ENCODE measurements at regions not wholly inside any gene's neighbourhood (a gene's known extent, or its start where the extent isn't known, plus 50 kb on each side); places are given as distances from the start of the nearest gene placed in this dataset.
"Not testable (repeated sequence)": the region's sequence is repeated elsewhere in the genome, so short reads cannot be mapped to it uniquely, and the experiment has no call there.

DNA sequence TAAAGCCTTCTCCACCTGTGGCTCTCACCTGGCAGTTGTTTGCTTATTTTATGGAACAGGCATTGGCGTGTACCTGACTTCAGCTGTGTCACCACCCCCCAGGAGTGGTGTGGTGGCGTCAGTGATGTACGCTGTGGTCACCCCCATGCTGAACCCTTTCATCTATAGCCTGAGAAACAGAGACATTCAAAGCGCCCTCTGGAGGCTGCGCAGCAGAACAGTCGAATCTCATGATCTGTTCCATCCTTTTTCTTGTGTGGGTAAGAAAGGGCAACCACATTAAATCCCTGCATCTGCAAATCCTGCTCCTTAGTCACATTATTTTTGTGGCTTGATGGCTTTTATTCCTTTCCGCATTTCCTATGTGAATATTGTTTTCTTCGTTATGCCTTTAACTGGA, 672.8 kb upstream of the PCDH9 start:
- H3K18ac ChIP-seq (ENCODE audit: low read length); H3K4me3 ChIP-seq (ENCODE audit: low read length in 2 of 2); H2AFZ ChIP-seq (ENCODE audit: low read length); H2BK5ac ChIP-seq (ENCODE audit: low read length); H3K4me2 ChIP-seq (ENCODE audit: insufficient read depth, low read length, poor library complexity, severe bottlenecking); H3K27me3 ChIP-seq (ENCODE audit: control insufficient read depth in 3 of 3, insufficient read depth in 3 of 3, low read depth in 1 of 3, low read length in 3 of 3); H3K9me3 ChIP-seq (replicated peaks in 1 of 2; ENCODE audit: control insufficient read depth in 2 of 2, insufficient read depth in 1 of 2, low read depth in 1 of 2, low read length in 2 of 2); H3K23ac ChIP-seq (ENCODE audit: low read depth, low read length, poor library complexity); H3K27ac ChIP-seq (replicated peaks; ENCODE audit: low read length); H2BK120ac ChIP-seq (ENCODE audit: low read depth, low read length); H3K14ac ChIP-seq (ENCODE audit: low read length); DNase-seq (ENCODE audit: low spot score); H3K4me1 ChIP-seq (ENCODE audit: control insufficient read depth in 2 of 2, insufficient read depth in 1 of 2, low read depth in 1 of 2, low read length in 2 of 2); H3K79me1 ChIP-seq (ENCODE audit: low read depth, low read length); H3K9ac ChIP-seq (ENCODE audit: low read depth, low read length, poor library complexity); H2AK5ac ChIP-seq (ENCODE audit: low read depth, low read length); H2BK12ac ChIP-seq (ENCODE audit: low read length); H4K8ac ChIP-seq (ENCODE audit: low read depth, low read length); H4K91ac ChIP-seq (ENCODE audit: low read depth, low read length, poor library complexity); H3K4ac ChIP-seq (ENCODE audit: low read length); H3K36me3 ChIP-seq (replicated peaks in 1 of 2; ENCODE audit: control insufficient read depth in 2 of 2, insufficient read depth in 2 of 2, low read length in 2 of 2); H2BK15ac ChIP-seq (ENCODE audit: low read length): not testable (repeated sequence)
- no CpG with 5 or more reads among the region's 8 CpGs for WGBS, 2 donors (ENCODE audit: extremely low coverage in 2 of 2, insufficient read length in 2 of 2, insufficient replicate concordance in 1 of 2)

- DNase-seq (ENCODE audit: low spot score), result no peak
Measured at GRCh38 chr13:67880916-67881315, 650.8 kb upstream of the PCDH9 start.

GRCh38 chr13:67878376-67878775, 648.2 kb upstream of the PCDH9 start:
- H2BK120ac ChIP-seq (ENCODE audit: low read depth, low read length), result no peak overlapping the region

More at GRCh38 chr13:67880916-67881315, 650.8 kb upstream of the PCDH9 start:
- Histone ChIP-seq H2AK5ac (ENCODE audit: low read depth, low read length) (no peak overlapping the region), H3K4me3 (ENCODE audit: low read length in 2 of 2) (no peak overlapping the region), H3K4me1 (ENCODE audit: control insufficient read depth in 2 of 2, insufficient read depth in 1 of 2, low read depth in 1 of 2, low read length in 2 of 2) (no peaks in the 10 kb centered on the region), H4K8ac (ENCODE audit: low read depth, low read length) (no peak overlapping the region), H3K4me2 (ENCODE audit: insufficient read depth, low read length, poor library complexity, severe bottlenecking) (no peak overlapping the region), H3K79me1 (ENCODE audit: low read depth, low read length) (no peaks in the 10 kb centered on the region), H3K27ac (replicated peaks; ENCODE audit: low read length) (no peak overlapping the region), H2BK5ac (ENCODE audit: low read length) (no peak overlapping the region), H2BK120ac (ENCODE audit: low read depth, low read length) (no peak overlapping the region), H3K36me3 (replicated peaks in 1 of 2; ENCODE audit: control insufficient read depth in 2 of 2, insufficient read depth in 2 of 2, low read length in 2 of 2) (no peaks in the 10 kb centered on the region), H2AFZ (ENCODE audit: low read length) (peak overlapping the region; percentile 31), H2BK12ac (ENCODE audit: low read length) (no peak overlapping the region), H4K91ac (ENCODE audit: low read depth, low read length, poor library complexity) (no peak overlapping the region), H3K23ac (ENCODE audit: low read depth, low read length, poor library complexity) (no peak overlapping the region), H3K14ac (ENCODE audit: low read length) (no peak overlapping the region), H3K27me3 (ENCODE audit: control insufficient read depth in 3 of 3, insufficient read depth in 3 of 3, low read depth in 1 of 3, low read length in 3 of 3) (no peaks in the 10 kb centered on the region), H3K9me3 (replicated peaks in 1 of 2; ENCODE audit: control insufficient read depth in 2 of 2, insufficient read depth in 1 of 2, low read depth in 1 of 2, low read length in 2 of 2) (peaks cover 0 to 7% of the 10 kb centered on the region in 2 donors), H2BK15ac (ENCODE audit: low read length) (no peak overlapping the region), H3K18ac (ENCODE audit: low read length) (no peak overlapping the region), H3K4ac (ENCODE audit: low read length) (no peak overlapping the region), H3K9ac (ENCODE audit: low read depth, low read length, poor library complexity) (no peak overlapping the region)
- WGBS, 2 donors (ENCODE audit: extremely low coverage in 2 of 2, insufficient read length in 2 of 2, insufficient replicate concordance in 1 of 2), result no CpG with 5 or more reads among the region's 1 CpG

GRCh38 chr13:67877031-67877430, 646.9 kb upstream of the PCDH9 start:
- Histone ChIP-seq H3K27me3 (ENCODE audit: control insufficient read depth in 3 of 3, insufficient read depth in 3 of 3, low read depth in 1 of 3, low read length in 3 of 3) (no peaks in the 10 kb centered on the region), H2BK5ac (ENCODE audit: low read length) (no peak overlapping the region), H3K36me3 (replicated peaks in 1 of 2; ENCODE audit: control insufficient read depth in 2 of 2, insufficient read depth in 2 of 2, low read length in 2 of 2) (no peaks in the 10 kb centered on the region), H3K79me1 (ENCODE audit: low read depth, low read length) (no peaks in the 10 kb centered on the region), H3K9ac (ENCODE audit: low read depth, low read length, poor library complexity) (no peak overlapping the region), H4K8ac (ENCODE audit: low read depth, low read length) (no peak overlapping the region), H3K14ac (ENCODE audit: low read length) (no peak overlapping the region), H3K18ac (ENCODE audit: low read length) (peak overlapping the region; percentile 48), H2AFZ (ENCODE audit: low read length) (no peak overlapping the region), H3K4me3 (ENCODE audit: low read length in 2 of 2) (no peak overlapping the region), H4K91ac (ENCODE audit: low read depth, low read length, poor library complexity) (no peak overlapping the region), H3K4ac (ENCODE audit: low read length) (no peak overlapping the region), H3K27ac (replicated peaks; ENCODE audit: low read length) (no peak overlapping the region), H3K4me2 (ENCODE audit: insufficient read depth, low read length, poor library complexity, severe bottlenecking) (no peak overlapping the region), H3K9me3 (replicated peaks in 1 of 2; ENCODE audit: control insufficient read depth in 2 of 2, insufficient read depth in 1 of 2, low read depth in 1 of 2, low read length in 2 of 2) (peaks cover 0 to 5% of the 10 kb centered on the region in 2 donors), H2AK5ac (ENCODE audit: low read depth, low read length) (no peak overlapping the region), H3K23ac (ENCODE audit: low read depth, low read length, poor library complexity) (no peak overlapping the region), H2BK120ac (ENCODE audit: low read depth, low read length) (no peak overlapping the region), H2BK15ac (ENCODE audit: low read length) (no peak overlapping the region), H3K4me1 (ENCODE audit: control insufficient read depth in 2 of 2, insufficient read depth in 1 of 2, low read depth in 1 of 2, low read length in 2 of 2) (no peaks in the 10 kb centered on the region), H2BK12ac (ENCODE audit: low read length) (no peak overlapping the region)
- no CpG with 5 or more reads among the region's 5 CpGs for WGBS, 2 donors (ENCODE audit: extremely low coverage in 2 of 2, insufficient read length in 2 of 2, insufficient replicate concordance in 1 of 2)
- no peak for DNase-seq (ENCODE audit: low spot score)

More at GRCh38 chr13:67878376-67878775, 648.2 kb upstream of the PCDH9 start:
- H3K36me3 ChIP-seq (replicated peaks in 1 of 2; ENCODE audit: control insufficient read depth in 2 of 2, insufficient read depth in 2 of 2, low read length in 2 of 2), result no peaks in the 10 kb centered on the region
- H2BK5ac ChIP-seq (ENCODE audit: low read length), result no peak overlapping the region
- H2AK5ac ChIP-seq (ENCODE audit: low read depth, low read length), result no peak overlapping the region
- H3K27ac ChIP-seq (replicated peaks; ENCODE audit: low read length), result no peak overlapping the region
- H3K79me1 ChIP-seq (ENCODE audit: low read depth, low read length), result no peaks in the 10 kb centered on the region
- WGBS, 2 donors (ENCODE audit: extremely low coverage in 2 of 2, insufficient read length in 2 of 2, insufficient replicate concordance in 1 of 2), result no CpG with 5 or more reads among the region's 8 CpGs
- H4K91ac ChIP-seq (ENCODE audit: low read depth, low read length, poor library complexity), result no peak overlapping the region
- no peak overlapping the region for H2BK15ac ChIP-seq (ENCODE audit: low read length)
- DNase-seq (ENCODE audit: low spot score), result no peak
- no peak overlapping the region for H3K4me2 ChIP-seq (ENCODE audit: insufficient read depth, low read length, poor library complexity, severe bottlenecking)
- no peak overlapping the region for H3K14ac ChIP-seq (ENCODE audit: low read length)
- H3K9me3 ChIP-seq (replicated peaks in 1 of 2; ENCODE audit: control insufficient read depth in 2 of 2, insufficient read depth in 1 of 2, low read depth in 1 of 2, low read length in 2 of 2), result peaks cover 0 to 5% of the 10 kb centered on the region in 2 donors
- no peak overlapping the region for H2BK12ac ChIP-seq (ENCODE audit: low read length)
- no peaks in the 10 kb centered on the region for H3K4me1 ChIP-seq (ENCODE audit: control insufficient read depth in 2 of 2, insufficient read depth in 1 of 2, low read depth in 1 of 2, low read length in 2 of 2)
- H3K4me3 ChIP-seq (ENCODE audit: low read length in 2 of 2), result no peak overlapping the region
- H3K27me3 ChIP-seq (ENCODE audit: control insufficient read depth in 3 of 3, insufficient read depth in 3 of 3, low read depth in 1 of 3, low read length in 3 of 3), result no peaks in the 10 kb centered on the region
- no peak overlapping the region for H4K8ac ChIP-seq (ENCODE audit: low read depth, low read length)
- peak overlapping the region; percentile 7 for H2AFZ ChIP-seq (ENCODE audit: low read length)
- H3K9ac ChIP-seq (ENCODE audit: low read depth, low read length, poor library complexity), result no peak overlapping the region
- H3K18ac ChIP-seq (ENCODE audit: low read length), result peak overlapping the region; percentile 83
- no peak overlapping the region for H3K23ac ChIP-seq (ENCODE audit: low read depth, low read length, poor library complexity)
- no peak overlapping the region for H3K4ac ChIP-seq (ENCODE audit: low read length)
